GM23338 (cell line): ENCODE measurements at regions not wholly inside any gene's neighbourhood (a gene's known extent, or its start where the extent isn't known, plus 50 kb on each side); places are given as distances from the start of the nearest gene placed in this dataset.

Experiments
- ATAC-seq: fragments of 200-7000 bp; cut with Tn5 transposase; 3 replicates; pipeline ENCODE4 v1.9.1; 2020
- DNase-seq: peaks from one replicate; pipeline ENCODE4 v3.0.0-alpha.2; 2015; ENCODE audit warnings: low spot score
- H2AFZ ChIP-seq: fragments of 200-600 bp; sonication (generic); 2 replicates; pipeline ENCODE4 v1.8.0; 2016; ENCODE audit warnings: antibody characterized with exemption, mild to moderate bottlenecking, moderate library complexity
- H3F3A ChIP-seq: fragments of 200-600 bp; sonication (generic); replicated peaks from 2 replicates; pipeline ENCODE4 v1.8.0; 2017; ENCODE audit warnings: antibody characterized with exemption, mixed run types, low read depth
- H3K27ac ChIP-seq: fragments of 200-600 bp; sonication (generic); 2 replicates; pipeline ENCODE4 v1.6.1; 2016; ENCODE audit warnings: low read depth
- H3K27me3 ChIP-seq: fragments of 200-600 bp; sonication (generic); 2 replicates; pipeline ENCODE4 v1.8.0; 2016; ENCODE audit warnings: mild to moderate bottlenecking, mixed run types, moderate library complexity; ENCODE audit not compliant: insufficient read depth
- H3K36me3 ChIP-seq: fragments of 200-600 bp; sonication (generic); 2 replicates; pipeline ENCODE4 v1.8.0; 2016; ENCODE audit warnings: mild to moderate bottlenecking; ENCODE audit not compliant: insufficient read depth
- H3K4me1 ChIP-seq: fragments of 200-600 bp; sonication (generic); 2 replicates; pipeline ENCODE4 v1.8.0; 2016; ENCODE audit warnings: mild to moderate bottlenecking, moderate library complexity; ENCODE audit not compliant: insufficient read depth
- H3K4me2 ChIP-seq: fragments of 200-600 bp; sonication (generic); 2 replicates; pipeline ENCODE4 v1.7.1; 2017; ENCODE audit warnings: mixed run types
- H3K4me3 ChIP-seq: fragments of 200-600 bp; sonication (generic); 2 replicates; pipeline ENCODE4 v1.6.1; 2016; ENCODE audit warnings: mixed run types
- H3K79me2 ChIP-seq: fragments of 200-600 bp; sonication (generic); replicated peaks from 2 replicates; pipeline ENCODE4 v1.8.0; 2017; ENCODE audit warnings: mild to moderate bottlenecking; ENCODE audit not compliant: insufficient read depth
- H3K9me2 ChIP-seq: fragments of 200-600 bp; sonication (generic); 2 replicates; pipeline ENCODE4 v1.8.0; 2017; ENCODE audit not compliant: insufficient read depth
- H4K20me1 ChIP-seq: fragments of 200-600 bp; sonication (generic); replicated peaks from 2 replicates; pipeline ENCODE4 v1.8.0; 2017; ENCODE audit warnings: mild to moderate bottlenecking; ENCODE audit not compliant: insufficient read depth
- H3K27ac Mint-ChIP-seq: 2 replicates; pipeline ENCODE4 v1.8.0; 2020; ENCODE audit warnings: inconsistent platforms, mild to moderate bottlenecking, moderate library complexity, mixed read lengths
- H3K27me3 Mint-ChIP-seq: 3 replicates; pipeline ENCODE4 v1.8.0; 2022; ENCODE audit warnings: low read depth, mild to moderate bottlenecking, moderate library complexity, mixed read lengths, inconsistent platforms; ENCODE audit not compliant: insufficient read depth, poor library complexity
- H3K36me3 Mint-ChIP-seq: 3 replicates; pipeline ENCODE4 v1.8.0; 2021; ENCODE audit warnings: low read depth, mild to moderate bottlenecking, inconsistent platforms, moderate library complexity, mixed read lengths
- H3K4me1 Mint-ChIP-seq: 3 replicates; pipeline ENCODE4 v1.8.0; 2020; ENCODE audit warnings: mild to moderate bottlenecking, inconsistent platforms, mixed read lengths
- H3K4me3 Mint-ChIP-seq: 3 replicates; pipeline ENCODE4 v1.8.0; 2021; ENCODE audit warnings: moderate library complexity, mild to moderate bottlenecking, inconsistent platforms, mixed read lengths
- H3K9me3 Mint-ChIP-seq: 3 replicates; pipeline ENCODE4 v1.8.0; 2020; ENCODE audit warnings: moderate library complexity, mild to moderate bottlenecking, inconsistent platforms, mixed read lengths
- CTCF ChIP-seq, 2 experiments: fragments of 200-600 bp in 1 of 2; sonication (generic) in 1 of 2; conservative IDR thresholded peaks; 2 replicates each; pipeline versions ENCODE4 v1.5.1 to v1.6.1; 2016 to 2017; ENCODE audit warnings: antibody characterized with exemption in 2 of 2, low read depth in 2 of 2, mild to moderate bottlenecking in 2 of 2, moderate library complexity in 1 of 2
- EZH2 ChIP-seq: fragments of 200-600 bp; sonication (generic); IDR thresholded peaks from one replicate; pipeline ENCODE4 v1.8.0; 2017; ENCODE audit warnings: antibody characterized with exemption, mild to moderate bottlenecking, low read depth; ENCODE audit not compliant: unreplicated experiment
- NANOG ChIP-seq: IDR thresholded peaks from 2 replicates; pipeline ENCODE4 v1.6.1; 2016; ENCODE audit warnings: antibody characterized with exemption, borderline replicate concordance
- POLR2AphosphoS5 ChIP-seq: IDR thresholded peaks from 2 replicates; pipeline ENCODE4 v1.6.1; 2016; ENCODE audit warnings: antibody characterized with exemption, low read depth
- REST ChIP-seq: IDR thresholded peaks from one replicate; pipeline ENCODE4 v1.6.1; 2018; ENCODE audit warnings: antibody characterized with exemption; ENCODE audit not compliant: unreplicated experiment
- STAT1 ChIP-seq: IDR thresholded peaks from one replicate; pipeline ENCODE4 v1.6.1; 2016; ENCODE audit warnings: antibody characterized with exemption; ENCODE audit not compliant: unreplicated experiment
- ZNF331 ChIP-seq: fragments of 250-450 bp; sonication (Bioruptor Pico); IDR thresholded peaks from 2 replicates; pipeline ENCODE4 v1.5.0; 2020; ENCODE audit warnings: low read depth, mild to moderate bottlenecking, moderate library complexity
- ZNF462 ChIP-seq: fragments of 250-450 bp; sonication (Bioruptor Pico); IDR thresholded peaks from 2 replicates; pipeline ENCODE4 v1.5.0; 2020; ENCODE audit warnings: mild to moderate bottlenecking, moderate library complexity

- no peak overlapping the region for H2AFZ ChIP-seq
- H3F3A ChIP-seq, result no peaks in the 10 kb centered on the region
- no peak for TF ChIP-seq NANOG
- TF ChIP-seq ZNF331 (CRISPR knock-in tag), result no peak
- no peak for TF ChIP-seq REST
- no peak for TF ChIP-seq ZNF462 (CRISPR knock-in tag)
- no peak for TF ChIP-seq POLR2AphosphoS5
- no peak for TF ChIP-seq EZH2
- TF ChIP-seq CTCF (conservative IDR thresholded peaks at IDR 0.05; ENCODE audit: low read depth in 2 of 2), result no peak
- TF ChIP-seq STAT1, result no peak
- H3K27me3 Mint-ChIP-seq, result no peaks in the 10 kb centered on the region
- H4K20me1 ChIP-seq, result no peaks in the 10 kb centered on the region
- no peak overlapping the region for H3K4me3 ChIP-seq
- H3K27ac ChIP-seq, result no peak overlapping the region
- no peaks in the 10 kb centered on the region for H3K36me3 ChIP-seq
- H3K27me3 ChIP-seq, result no peaks in the 10 kb centered on the region
- H3K9me2 ChIP-seq, result no peaks in the 10 kb centered on the region
- no peak overlapping the region for H3K27ac Mint-ChIP-seq
- H3K4me2 ChIP-seq, result no peak overlapping the region
- ATAC-seq, result no peak
- DNase-seq, result no peak
- 0 out of 3 replicates have a peak, but pooled peaks cover 2% of the 10 kb centered on the region for H3K4me1 Mint-ChIP-seq
- no peak overlapping the region for H3K4me3 Mint-ChIP-seq
- H3K79me2 ChIP-seq, result no peaks in the 10 kb centered on the region
- H3K36me3 Mint-ChIP-seq, result no peaks in the 10 kb centered on the region
- H3K9me3 Mint-ChIP-seq, result no peaks in the 10 kb centered on the region
- 0 out of 2 replicates have a peak, but pooled peaks cover 5% of the 10 kb centered on the region for H3K4me1 ChIP-seq
Observed at GRCh38 chr5:99133921-99134320, 205.1 kb upstream of the CHD1 start.
